Stimulated activated CD4-positive, alpha-beta T cell treated with anti-CD3 and anti-CD28 coated beads, TNF-alpha, amount 100 ng/mL, for 1 hour (primary cell): ENCODE measurements at regions not wholly inside any gene's neighbourhood (a gene's known extent, or its start where the extent isn't known, plus 50 kb on each side); places are given as distances from the start of the nearest gene placed in this dataset.

Experiments
- DNase-seq, 3 donors: peaks; one replicate each; pipeline ENCODE4 v3.0.0-alpha.2; 2020; ENCODE audit warnings: low read depth in 3 of 3, low spot score in 1 of 3

GRCh38 chr4:129672941-129673340 lies 577.0 kb downstream of the C4orf33 start:
- DNase-seq = no peak

- no peak for DNase-seq
These were observed 579.1 kb downstream of the C4orf33 start for GRCh38 chr4:129675036-129675435.

- DNase-seq = no peak
These were observed 581.0 kb downstream of the C4orf33 start for GRCh38 chr4:129676934-129677333.

- no peak for DNase-seq
These were observed 586.6 kb downstream of the C4orf33 start for GRCh38 chr4:129682586-129682985.

- no peak for DNase-seq
These were observed 612.0 kb downstream of the C4orf33 start for GRCh38 chr4:129707949-129708348.

GRCh38 chr4:129708784-129709183 lies 612.8 kb downstream of the C4orf33 start:
- DNase-seq = no peak

GRCh38 chr4:129738175-129738574 lies 642.2 kb downstream of the C4orf33 start:
- DNase-seq = no peak

- no peak for DNase-seq
These were observed 651.8 kb downstream of the C4orf33 start for GRCh38 chr4:129747756-129748155.

GRCh38 chr4:129748991-129749390 lies 653.0 kb downstream of the C4orf33 start:
- DNase-seq = no peak

GRCh38 chr4:129751646-129752045 lies 655.7 kb downstream of the C4orf33 start:
- DNase-seq = no peak

GRCh38 chr4:129783596-129783995 lies 687.6 kb downstream of the C4orf33 start:
- DNase-seq = no peak

- DNase-seq = no peak
These were observed 692.5 kb downstream of the C4orf33 start for GRCh38 chr4:129788486-129788885.

GRCh38 chr4:129804461-129804981 lies 708.6 kb downstream of the C4orf33 start:
- DNase-seq = no peak

- DNase-seq = no peak
These were observed 711.0 kb downstream of the C4orf33 start for GRCh38 chr4:129806986-129807385.

- DNase-seq = no peak
These were observed 712.3 kb downstream of the C4orf33 start for GRCh38 chr4:129808242-129808641.

GRCh38 chr4:129821073-129821472 lies 725.1 kb downstream of the C4orf33 start:
- no peak for DNase-seq

GRCh38 chr4:129821963-129822362 lies 726.0 kb downstream of the C4orf33 start:
- no peak for DNase-seq

GRCh38 chr4:129822701-129823100 lies 726.7 kb downstream of the C4orf33 start:
- no peak for DNase-seq

GRCh38 chr4:129823105-129823504 lies 727.2 kb downstream of the C4orf33 start:
- DNase-seq = no peak

- DNase-seq = no peak
These were observed 733.4 kb downstream of the C4orf33 start for GRCh38 chr4:129829373-129829772.

GRCh38 chr4:129839687-129840086 lies 743.7 kb downstream of the C4orf33 start:
- DNase-seq = no peak

- no peak for DNase-seq
These were observed 746.1 kb downstream of the C4orf33 start for GRCh38 chr4:129842096-129842495.

GRCh38 chr4:129852434-129852833 lies 756.5 kb downstream of the C4orf33 start:
- DNase-seq = no peak
